ENCODE measurements at regions not wholly inside any gene's neighbourhood (a gene's known extent, or its start where the extent isn't known, plus 50 kb on each side); places are given as distances from the start of the nearest gene placed in this dataset.

DNA sequence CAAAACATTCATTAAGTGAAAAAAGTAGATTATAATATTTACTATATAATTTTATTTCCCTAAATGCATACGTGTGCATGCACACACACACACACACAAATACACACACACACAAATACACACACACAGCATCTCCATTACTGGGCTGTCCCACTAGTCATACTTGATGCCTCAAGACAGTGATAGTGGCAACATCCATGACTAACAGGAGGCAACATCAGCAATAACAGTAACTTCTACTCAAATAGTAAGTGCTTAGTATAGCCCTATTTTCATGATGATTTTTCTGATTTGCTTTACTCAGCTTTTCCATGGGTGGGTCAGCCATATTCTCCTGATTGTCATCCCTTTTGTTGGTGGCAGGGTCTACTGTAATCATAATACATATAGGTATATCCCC is 325.9 kb upstream of the TEX13C start:
- TF ChIP-seq, protein P1, sequence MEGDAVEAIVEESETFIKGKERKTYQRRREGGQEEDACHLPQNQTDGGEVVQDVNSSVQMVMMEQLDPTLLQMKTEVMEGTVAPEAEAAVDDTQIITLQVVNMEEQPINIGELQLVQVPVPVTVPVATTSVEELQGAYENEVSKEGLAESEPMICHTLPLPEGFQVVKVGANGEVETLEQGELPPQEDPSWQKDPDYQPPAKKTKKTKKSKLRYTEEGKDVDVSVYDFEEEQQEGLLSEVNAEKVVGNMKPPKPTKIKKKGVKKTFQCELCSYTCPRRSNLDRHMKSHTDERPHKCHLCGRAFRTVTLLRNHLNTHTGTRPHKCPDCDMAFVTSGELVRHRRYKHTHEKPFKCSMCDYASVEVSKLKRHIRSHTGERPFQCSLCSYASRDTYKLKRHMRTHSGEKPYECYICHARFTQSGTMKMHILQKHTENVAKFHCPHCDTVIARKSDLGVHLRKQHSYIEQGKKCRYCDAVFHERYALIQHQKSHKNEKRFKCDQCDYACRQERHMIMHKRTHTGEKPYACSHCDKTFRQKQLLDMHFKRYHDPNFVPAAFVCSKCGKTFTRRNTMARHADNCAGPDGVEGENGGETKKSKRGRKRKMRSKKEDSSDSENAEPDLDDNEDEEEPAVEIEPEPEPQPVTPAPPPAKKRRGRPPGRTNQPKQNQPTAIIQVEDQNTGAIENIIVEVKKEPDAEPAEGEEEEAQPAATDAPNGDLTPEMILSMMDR (conservative IDR thresholded peaks at IDR 0.05; ENCODE audit: low read depth, low read length): no peak
- TF ChIP-seq EZH2 (IDR thresholded peaks at IDR 0.05; ENCODE audit: low read length, unreplicated experiment) (no peak), EZH2phosphoT487 (IDR thresholded peaks at IDR 0.05; ENCODE audit: borderline replicate concordance, low read length) (no peak)

Data from PC-3 (cell line).